Activated gamma-delta T cell (primary cell): ENCODE measurements at regions not wholly inside any gene's neighbourhood (a gene's known extent, or its start where the extent isn't known, plus 50 kb on each side); places are given as distances from the start of the nearest gene placed in this dataset.
"Not testable (repeated sequence)": the region's sequence is repeated elsewhere in the genome, so short reads cannot be mapped to it uniquely, and the experiment has no call there.

Experiments
- DNase-seq: peaks from one replicate; lab custom pipeline; 2025; lab: John Stamatoyannopoulos, UW

DNA sequence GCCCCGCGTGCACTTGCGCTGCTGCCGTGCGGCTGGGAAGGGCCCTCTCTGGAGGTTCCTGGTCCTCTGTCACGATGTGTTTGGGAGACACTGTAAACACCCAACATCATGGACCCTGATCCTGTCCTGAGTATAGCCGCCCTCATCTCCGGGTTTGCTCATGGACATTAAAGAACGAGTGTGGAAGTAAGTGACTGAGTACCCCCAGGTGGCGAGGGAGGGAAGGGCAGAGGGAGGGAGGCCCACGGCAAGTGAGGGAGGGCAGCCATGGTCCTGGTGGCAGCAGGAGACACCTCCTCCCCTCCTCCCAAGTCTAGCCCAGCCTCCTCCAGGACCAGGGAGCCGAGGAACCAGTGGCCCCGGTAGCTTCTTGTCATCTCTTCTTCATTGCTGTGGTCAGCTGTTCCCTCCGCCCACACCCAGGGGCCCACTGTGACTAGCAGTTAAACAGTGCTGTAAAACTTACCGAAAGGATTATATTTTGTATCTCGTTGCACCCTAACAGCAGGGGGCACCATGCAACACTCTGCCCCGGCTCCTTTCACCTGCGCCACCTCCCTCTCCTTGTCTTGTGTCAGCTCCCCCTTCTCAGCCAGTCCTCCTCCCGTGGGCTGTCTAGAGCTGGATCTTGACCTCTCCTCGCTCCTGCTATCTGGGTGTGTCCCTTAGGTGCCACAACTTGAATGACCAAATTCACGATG lies 566.5 kb upstream of the B3GAT1 start:
- DNase-seq = no peak

DNA sequence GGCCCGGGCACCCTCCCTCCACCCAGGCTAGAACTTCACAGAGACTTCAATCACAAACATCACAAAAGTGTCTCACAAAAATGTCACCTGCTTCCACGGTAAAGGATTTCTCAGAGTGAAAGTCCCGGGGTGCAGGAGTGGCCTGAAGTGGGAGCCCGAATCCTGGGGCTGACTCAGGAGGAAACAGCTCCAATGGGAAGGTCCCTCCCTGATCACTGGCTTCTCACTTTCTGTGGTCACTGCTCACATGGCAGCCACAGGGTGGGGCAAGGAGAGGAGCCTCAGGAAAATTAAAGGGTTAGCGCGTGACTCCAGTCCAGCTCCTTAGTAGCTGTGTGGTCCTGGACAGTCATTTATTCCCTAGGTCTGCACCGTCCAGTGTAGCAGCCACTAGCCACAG lies 564.5 kb upstream of the B3GAT1 start:
- no peak for DNase-seq

DNA sequence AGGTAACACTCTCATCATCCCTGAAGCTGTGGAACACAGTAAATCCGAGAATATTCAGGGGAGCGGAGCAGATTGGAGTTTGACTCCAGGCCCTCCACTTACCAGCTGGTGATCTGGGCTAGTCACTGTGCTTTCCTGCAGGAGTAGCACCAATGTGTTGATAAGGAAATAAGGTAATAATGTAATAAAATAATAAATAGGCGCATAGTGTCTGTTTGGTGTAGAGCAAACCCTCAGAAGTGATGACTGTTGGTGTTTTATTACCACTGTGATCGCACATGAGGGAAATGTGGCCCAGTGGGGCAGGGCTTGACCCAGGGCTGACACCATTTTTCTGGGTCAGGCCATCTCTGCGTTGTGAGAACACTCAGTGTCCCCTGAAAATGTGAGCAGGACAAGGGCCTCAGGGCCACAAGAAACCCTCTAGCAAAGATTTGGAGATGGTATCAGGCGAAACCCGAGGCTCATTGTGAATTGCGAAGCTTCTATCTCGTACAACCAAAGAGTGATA lies 563.9 kb upstream of the B3GAT1 start:
- no peak for DNase-seq

DNA sequence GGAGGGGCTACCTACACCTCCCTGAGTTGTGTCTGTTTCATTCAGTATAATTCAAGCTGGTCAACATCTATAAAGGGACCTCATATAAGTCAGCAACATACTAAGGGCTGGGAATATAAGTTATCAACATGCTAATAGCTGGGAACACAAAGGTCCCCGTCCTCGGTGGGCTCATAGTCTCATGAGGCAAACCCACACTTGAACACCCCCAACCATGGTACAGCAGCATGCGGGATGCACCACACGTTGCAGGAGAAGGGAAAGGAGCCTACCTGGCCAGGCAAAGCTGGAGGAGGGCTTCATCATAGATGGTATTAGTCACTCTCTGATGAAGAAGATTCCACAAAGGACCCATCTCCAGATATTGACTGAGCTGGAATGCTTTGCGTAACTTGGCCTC lies 561.8 kb upstream of the B3GAT1 start:
- DNase-seq = no peak

DNA sequence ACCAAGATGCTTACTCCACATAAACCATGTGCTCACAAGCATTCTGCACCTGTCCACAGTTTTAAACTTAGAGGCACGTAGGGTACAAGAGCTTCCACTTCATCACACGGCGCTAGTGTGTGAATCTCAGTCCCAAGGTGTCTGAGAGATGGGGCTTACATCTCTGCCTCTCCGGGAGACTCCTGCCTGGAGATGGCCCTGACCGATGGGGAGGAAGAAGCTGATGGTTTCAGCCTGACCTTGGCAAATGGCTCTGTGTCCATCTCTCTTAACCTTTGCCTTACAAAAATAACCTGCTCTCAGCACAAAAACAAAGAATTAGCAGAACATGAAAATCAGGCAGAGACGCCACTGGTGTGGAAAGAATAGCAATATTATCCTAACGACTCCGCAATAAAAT lies 559.3 kb upstream of the B3GAT1 start:
- no peak for DNase-seq

DNA sequence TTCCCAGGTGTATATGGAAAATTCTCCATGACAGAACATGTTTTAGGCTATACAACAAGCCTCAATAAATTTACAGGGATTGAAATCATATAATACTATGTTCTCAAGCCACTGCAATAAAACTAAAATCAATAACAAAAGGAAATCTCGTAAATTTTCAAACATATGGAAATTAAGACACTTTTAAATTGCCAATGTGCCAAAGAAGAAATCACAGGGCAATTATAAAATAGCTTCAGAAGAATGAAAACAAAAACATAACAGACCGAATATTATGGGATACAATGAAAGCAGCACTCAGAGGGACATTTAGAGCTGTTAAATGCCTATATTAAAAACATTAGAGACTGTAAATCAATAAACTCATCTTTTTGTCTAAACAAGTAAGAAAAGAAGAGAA lies 555.7 kb upstream of the B3GAT1 start:
- DNase-seq = no peak

DNA sequence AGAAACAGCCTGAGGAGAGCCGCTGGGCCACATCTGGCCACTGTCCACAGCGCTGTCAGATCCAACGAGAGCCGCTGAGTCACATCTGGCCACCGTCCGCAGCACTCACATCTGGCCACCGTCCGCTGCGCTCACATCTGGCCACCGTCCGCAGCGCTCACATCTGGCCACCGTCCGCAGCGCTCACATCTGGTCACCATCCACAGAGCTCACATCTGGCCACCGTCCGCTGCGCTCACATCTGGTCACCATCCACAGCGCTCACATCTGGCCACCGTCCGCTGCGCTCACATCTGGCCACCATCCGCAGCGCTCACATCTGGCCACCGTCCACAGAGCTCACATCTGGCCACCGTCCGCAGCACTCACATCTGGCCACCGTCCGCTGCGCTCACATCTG lies 549.3 kb upstream of the B3GAT1 start:
- not testable (repeated sequence) for DNase-seq

DNA sequence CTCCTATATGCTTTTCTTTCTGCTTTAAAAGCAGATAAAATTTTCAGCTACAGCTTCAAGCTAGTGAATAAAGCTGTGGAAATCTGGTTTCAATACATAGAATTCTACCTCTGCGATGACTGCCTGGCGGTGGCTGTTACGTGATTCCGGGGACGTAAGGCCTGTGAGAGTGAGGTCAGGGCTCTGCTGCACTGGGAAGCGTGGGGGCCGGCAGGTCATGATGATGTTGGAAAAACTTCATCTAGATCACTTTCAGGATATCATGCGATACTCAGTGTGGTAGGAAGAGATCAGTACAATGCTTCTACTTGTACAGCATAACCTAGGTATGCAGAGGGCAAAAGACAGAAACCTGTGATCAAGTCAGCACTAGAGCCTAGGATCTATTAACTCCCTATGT lies 546.8 kb upstream of the B3GAT1 start:
- DNase-seq = no peak

DNA sequence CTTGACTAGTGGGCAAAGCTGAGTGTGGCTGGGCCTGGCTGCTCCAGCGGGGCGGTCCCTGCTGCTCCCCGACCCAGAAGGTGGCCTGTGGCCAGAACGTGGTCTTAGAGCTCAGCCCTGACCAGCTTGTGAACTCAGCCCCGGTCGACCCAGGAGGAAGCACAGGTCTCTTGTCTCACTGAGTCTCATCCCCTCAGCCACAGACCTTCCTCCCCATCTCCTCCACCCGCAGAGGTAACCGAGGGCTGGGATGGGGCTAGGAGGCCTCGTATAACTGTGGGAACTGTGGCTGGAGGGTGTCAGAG lies 546.2 kb upstream of the B3GAT1 start:
- DNase-seq = no peak

DNA sequence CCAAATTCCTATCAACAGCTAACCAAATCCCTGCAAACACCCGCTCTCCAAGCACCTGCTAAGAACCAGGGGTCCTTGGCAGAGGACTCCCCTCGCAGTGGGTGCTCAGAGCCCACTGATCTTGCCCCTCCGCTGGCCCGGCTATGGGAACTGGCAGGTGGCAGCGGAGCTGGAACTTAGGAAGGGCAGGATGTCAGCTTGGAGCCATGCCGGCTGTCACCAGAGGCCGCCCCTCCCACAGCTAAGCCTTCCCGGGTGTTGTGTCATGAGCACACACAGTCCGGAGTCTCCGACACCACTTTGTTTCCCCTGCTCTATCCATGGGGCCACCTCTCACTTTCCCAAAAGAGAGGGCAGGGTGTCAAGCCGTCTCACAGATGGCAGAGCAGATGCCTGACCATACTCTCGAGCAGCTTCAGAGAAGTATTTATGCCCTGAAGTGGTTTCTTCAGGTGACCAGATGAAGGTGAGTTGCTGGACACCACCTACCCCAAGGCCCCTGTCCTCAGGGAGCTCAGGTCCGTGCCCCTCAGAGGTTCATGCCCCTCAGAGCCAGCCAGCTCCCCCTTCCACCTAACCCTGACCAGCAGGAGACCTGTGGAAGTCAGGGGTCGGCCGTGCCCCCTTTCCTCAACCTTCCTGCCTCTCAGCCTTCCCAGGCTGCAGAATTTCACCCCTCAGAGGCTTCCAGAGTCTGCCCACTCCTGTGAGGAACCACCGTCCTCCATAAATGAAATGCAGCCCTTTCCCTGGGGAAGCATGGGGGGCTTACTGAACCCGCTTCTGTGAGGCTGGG lies 545.7 kb upstream of the B3GAT1 start:
- no peak for DNase-seq

DNA sequence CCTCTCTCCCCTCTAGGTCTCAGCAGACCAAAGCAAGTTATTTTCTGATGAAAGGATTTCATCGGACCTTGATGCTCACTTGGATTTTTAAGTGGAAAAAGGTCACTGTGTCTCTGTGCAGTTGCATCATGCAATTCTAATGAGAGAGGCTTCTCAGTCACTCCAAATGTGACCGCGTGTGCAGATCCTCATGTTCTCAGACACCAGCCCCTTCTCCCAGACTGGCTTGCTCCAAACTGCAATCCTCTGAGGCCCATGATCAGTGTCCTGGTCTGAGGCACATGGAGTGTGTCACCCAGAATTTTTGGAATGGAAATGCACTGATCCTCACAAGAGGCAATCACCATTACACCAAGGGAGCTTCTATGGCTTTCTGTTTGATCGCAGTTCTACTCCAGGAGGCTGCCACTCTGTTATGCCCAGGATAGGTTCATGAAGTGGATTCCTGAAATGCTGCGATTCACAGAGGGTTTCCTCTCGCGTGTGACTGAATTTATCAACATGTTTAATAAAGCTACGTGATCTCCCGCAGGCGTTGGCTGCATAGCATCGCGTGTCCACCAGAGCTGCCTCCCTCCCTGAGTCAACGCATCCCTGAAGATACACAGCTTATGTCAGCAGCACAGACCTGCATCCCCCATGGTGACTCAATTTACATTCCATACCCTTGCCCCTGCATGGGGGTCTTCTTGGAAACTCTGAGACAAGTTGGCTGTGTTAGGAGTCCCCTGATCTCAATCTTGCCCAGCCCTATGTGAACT lies 544.6 kb upstream of the B3GAT1 start:
- DNase-seq = no peak

DNA sequence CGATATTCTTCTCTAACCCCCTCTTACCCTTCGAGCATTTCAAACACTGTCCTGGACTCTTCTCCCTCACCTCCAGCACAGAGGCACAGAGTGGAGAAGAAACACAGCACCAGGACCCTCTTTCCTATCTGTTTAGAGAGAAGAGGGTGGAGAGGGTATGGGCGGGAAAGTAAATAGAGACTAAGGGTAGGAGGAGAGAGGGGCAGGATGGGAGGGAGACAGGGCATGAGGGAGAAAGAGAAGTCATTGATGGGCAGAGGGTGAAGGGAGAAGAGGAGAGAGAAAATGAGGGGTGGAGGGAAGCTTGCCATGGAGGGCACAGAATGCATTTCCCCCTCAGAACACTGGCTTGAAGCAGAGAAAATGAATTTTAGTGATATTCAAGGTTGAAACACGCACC lies 543.9 kb upstream of the B3GAT1 start:
- DNase-seq = not testable (repeated sequence)

DNA sequence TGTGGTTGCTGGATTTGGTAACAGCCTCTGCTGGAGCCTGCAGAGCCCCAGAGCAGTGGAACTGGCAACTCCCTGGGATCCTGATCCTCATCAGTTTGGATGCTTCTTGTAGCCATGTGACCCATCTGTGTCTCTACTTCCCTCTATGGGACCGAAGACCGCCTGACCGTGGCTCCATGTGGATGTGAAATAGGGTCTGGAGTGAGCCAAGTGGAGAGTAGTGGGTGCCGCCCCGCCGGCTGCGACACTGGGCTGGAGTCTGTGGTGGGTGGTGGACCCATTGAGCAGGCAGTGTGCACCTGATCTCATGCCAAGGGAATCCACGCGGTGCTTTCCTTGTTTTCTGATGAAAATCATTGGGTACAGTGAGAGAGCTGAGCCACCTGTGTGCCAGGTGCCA lies 543.2 kb upstream of the B3GAT1 start:
- DNase-seq = no peak

DNA sequence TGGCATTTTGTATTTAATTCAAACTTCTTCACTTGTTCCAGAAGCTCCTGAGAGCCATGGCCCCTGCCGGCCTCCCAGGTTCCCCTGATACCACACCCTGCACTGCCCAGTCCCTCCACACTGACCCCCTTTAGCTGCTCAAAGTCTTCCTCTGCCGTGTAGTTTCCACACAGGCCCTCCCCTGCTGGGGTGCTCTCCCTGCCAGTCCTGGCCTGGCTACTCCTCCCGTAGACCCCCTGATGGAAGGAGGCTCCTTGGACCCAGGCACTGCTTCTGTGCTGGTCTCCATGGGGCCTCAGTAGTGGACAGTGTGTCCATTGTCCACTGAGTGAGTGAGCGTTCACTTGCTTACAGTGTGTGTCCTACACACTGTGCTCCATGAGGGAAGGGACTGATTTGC lies 542.4 kb upstream of the B3GAT1 start:
- not testable (repeated sequence) for DNase-seq

DNA sequence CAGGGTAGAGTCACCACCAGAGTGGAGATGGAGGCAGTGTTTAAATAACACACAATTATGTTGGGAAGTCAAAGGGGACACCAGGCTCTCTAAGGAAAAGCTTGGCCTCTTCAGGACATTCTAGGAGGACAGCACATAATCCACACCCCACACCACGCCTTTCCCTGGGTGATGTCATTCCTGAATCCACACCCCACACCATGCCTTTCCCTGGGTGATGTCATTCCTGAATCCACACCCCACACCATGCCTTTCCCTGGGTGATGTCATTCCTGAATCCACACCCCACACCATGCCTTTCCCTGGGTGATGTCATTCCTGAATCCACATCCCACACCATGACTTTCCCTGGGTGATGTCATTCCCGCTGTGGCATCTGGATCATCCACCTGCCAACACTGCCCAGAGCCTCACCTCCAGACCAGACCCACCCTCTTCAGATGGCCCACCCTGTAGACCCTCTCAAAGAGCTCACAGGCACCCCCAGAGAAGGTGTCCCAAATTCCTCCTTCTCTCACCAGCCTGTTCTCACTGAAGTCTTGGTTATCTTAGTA lies 541.5 kb upstream of the B3GAT1 start:
- DNase-seq = not testable (repeated sequence)

DNA sequence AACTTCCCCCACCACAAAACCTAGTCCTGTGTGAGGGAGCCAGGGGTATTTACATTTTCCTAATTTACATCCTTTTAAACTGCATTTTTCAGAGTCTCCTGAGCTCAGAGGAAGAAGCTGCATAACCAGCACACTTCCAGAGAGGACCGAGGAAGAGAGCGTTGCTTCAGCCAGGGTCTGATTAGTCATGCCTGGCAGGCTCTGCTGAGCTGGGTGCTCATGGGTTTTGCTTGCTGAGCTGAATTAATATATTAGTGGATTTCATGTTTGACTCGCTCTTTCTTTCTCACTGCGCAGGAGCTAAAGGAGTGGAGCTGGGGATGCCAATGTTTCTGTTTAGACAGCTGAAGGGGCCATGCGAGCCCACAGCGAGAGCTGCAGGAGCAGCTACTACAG lies 539.3 kb upstream of the B3GAT1 start:
- no peak for DNase-seq

DNA sequence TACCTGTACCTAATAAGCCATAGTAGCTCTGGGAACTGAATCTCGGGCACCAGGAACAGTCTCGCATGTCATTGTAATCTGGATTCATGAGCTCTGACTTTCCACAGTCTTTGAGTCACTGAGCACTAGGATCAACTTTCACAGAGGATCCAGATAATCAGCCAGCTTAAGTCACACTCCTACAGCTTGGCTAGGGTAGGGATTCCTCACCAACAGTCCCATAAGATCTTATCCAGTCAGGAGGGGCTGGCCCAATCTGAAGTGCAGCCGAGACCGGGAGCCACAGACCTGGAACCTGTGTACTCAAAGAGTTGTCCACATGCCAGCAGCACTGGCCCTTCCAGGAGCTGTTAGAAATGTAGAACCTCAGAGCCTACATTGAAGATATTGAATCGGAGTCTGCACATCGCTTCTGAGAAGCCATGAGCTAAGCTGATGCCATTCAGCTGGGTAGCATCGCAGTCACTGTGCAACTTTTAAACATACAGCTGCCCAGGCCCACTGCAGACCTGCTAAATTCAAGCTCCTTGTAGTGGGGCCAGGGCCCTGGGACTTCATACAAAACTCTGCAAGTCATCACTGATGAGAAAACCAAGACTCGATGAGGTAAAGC lies 538.8 kb upstream of the B3GAT1 start:
- DNase-seq = no peak

DNA sequence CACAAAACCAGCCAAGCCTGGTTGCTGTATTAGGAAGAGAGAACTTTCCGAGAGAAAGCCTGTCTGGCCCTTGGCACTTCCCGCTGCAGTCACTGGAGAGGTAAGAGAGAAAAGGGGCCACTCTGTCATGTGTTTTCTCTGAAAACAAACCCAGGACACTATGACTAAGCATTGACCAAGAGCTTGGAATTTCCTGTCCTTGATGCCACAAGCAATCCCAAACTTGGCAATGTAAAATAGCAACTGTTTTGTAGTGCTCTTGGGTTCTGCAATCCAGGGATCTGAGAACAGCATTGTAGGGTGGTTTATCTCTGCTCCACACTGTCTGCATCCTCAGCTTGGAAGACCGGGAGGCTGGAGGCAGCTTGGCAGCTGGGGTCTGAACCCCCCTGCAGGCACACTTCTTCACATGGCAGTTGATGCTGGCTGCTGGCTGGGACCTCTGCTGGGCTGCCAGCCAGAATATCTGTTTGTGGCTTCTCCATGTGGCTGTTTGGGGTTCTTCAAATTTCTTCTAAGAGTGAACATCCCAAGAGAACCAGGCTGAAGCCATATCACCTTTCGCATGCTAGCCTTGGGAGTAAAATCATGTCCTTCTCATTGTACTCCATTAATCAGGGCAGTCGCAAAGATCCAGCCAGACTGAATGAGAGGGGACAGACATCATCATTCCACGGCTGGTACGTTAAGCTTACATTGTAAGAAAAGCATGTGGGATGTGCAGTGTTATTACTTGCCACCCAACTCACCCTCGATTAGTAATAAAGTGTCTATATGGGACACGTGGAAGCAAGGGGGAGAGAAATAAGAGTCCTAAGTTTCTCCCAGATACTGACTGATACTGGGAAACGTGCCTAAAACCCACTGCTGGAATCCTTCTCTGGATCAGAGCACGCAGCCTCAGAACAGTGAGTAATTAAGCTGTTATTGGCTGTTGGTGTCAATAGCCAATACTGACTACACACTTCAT lies 537.4 kb upstream of the B3GAT1 start:
- DNase-seq = no peak

DNA sequence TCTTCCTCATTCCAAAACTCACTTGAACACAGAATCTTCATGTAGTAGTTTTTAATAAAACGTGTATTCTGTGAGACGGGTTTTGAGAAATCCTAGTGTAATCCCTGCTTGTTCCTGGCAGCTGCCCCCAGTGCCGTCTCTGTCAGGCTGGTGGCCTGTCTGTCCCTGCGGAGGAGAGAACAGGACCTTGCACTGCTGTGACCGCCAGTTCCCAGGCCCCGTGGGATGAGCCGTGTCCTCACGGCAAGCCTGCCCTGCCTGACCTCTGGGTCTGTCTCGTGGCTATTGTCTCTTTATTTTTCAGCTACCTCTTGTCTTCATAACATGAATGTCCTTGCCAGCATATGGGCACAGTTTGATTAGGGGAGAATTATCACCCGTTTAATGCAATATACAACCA lies 535.5 kb upstream of the B3GAT1 start:
- no peak for DNase-seq

DNA sequence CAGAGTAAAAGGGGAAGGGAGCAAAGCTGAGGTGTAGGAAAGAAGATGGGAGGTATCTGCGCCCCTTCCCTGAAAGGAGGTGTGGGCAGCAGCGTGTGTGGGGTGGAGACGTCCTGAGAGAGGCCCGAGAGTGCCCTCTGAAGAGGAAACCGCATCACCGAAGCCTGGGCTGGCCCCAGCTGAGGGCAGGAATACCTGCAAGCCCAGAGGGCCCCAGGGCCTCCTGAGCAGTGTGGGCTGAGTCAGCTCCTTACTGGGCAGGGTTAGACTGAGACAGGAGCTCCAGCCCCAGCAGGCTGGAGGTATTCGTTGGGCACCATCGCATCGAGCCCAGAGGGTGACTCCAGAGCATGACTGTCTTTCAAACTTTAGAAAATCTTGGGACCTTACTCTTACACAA lies 534.0 kb upstream of the B3GAT1 start:
- no peak for DNase-seq

DNA sequence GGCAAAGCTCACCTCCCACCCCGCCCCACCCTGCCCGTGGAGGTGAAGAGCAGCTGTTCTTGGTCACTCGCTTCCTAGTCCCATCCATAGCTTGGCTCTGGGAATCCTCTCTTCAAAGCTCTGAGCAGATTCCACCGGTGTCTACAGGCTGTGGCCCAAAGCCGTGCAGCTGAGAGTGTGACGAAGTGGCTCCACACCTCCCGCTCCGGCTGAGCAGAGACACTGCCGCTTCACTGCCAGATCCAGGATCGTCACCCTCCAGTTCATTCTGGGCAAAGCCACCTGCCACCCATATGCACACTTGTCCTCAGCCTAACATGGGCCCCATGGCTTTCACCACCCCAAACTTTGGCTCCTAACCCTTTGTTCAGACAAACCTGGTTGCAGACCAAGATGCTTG lies 532.9 kb upstream of the B3GAT1 start:
- no peak for DNase-seq
